Stimulated activated CD8-positive, alpha-beta memory T cell treated with anti-CD3 and anti-CD28 coated beads, Interleukin-7, amount 100 ng/mL, for 4 hours (primary cell): ENCODE measurements at regions not wholly inside any gene's neighbourhood (a gene's known extent, or its start where the extent isn't known, plus 50 kb on each side); places are given as distances from the start of the nearest gene placed in this dataset.

Experiments
- DNase-seq, 2 donors: peaks; one replicate each; pipeline ENCODE4 v3.0.0-alpha.2; 2020; ENCODE audit warnings: low read depth in 2 of 2

DNA sequence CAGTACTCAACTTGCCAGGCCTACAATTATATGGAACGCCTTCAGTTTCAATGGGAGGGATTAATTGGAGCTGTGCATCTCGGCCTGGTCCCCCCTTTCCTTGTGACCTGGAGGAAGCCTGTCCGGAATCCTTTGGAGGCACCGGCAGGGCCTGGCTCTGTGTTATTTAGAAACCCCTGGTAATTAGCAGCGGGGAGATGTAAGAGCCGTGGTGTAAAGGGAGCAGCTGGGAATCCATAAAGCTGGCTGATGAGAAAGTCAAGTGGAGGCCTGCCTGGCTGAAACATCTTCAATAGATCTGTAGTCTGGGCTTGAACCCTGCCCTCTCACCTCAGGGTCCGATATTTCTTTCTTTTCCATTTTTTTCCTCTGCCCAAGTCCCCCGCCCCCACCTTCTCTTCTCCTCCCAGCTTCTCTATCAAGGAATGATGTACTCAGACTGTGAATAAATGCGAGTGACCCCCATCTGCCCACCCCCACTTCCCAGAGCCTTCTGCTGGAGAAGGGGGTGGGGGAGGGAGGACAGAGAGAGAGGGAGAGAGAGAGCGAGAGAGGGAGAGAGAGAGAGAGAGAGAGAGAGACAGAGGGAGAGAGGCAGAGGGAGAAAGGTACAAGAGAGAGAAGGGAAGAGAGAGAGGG, 495.5 kb upstream of the ZFHX3 start:
- DNase-seq: no peak

- DNase-seq: no peak
Measured at GRCh38 chr16:73542885-73543284, 495.0 kb upstream of the ZFHX3 start.

- DNase-seq: no peak
Measured at GRCh38 chr16:73537921-73538320, 490.0 kb upstream of the ZFHX3 start.

DNA sequence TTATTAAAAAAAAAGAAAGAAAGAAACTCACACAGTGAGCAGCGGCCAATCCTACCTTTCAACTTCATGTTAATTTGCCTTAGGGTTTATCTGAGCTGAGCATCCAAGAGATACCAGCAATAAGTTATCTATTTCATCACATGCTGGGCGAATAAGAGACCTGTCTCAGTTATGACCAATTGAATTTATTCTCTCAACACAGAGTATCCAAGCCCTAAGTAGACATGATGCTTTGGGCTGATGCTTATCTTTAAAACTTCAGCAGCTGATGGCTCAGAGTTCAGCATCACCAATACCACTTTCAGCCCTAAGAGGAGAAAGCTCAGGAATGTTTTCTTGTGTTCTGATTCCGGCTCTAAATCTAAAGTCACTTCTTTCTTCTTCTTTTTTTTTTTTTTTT, 489.0 kb upstream of the ZFHX3 start:
- DNase-seq: no peak

- DNase-seq: no peak
Measured at GRCh38 chr16:73531021-73531420, 483.1 kb upstream of the ZFHX3 start.

GRCh38 chr16:73530529-73530928, 482.6 kb upstream of the ZFHX3 start:
- no peak for DNase-seq

- DNase-seq: no peak
Measured at GRCh38 chr16:73529303-73530012, 481.5 kb upstream of the ZFHX3 start.

GRCh38 chr16:73527187-73527586, 479.3 kb upstream of the ZFHX3 start:
- no peak for DNase-seq

DNA sequence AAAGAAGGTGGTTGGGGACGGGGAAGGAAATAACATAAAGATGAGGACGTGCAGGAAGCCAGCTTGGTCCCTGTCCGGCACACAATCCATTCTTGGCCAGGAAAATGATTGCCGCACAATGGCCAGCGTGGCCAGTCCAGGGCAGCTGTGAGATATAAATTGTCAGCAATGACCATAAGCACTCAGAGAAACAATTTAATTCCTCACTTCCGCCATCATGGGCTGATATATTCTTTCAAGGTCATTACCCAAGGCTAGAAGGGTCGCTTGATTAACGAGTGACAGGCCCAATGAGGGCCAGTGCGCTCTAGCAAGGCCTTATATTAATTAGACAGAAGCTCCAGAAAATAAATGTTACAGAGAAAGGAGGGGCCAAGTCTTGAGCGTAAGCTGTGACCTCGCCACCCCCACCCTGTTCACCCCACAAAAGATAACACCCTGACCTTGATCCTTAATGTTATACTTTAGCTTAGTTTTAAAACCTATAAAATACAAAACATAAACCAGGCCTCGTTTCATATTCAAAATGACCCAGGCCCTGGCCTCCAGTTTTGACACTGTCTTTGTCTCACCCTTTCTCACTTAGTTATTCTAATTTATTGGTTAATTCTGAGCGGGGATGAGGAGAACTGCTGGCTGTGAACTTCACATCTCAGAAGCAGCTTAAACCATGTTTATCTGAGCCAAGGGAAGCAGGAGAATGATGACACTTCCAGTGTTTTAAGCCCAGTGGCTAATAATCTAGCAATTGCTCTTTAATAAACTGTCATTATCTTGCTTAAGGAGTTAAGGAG, 478.3 kb upstream of the ZFHX3 start:
- no peak for DNase-seq

- DNase-seq: no peak
Measured at GRCh38 chr16:73523209-73523608, 475.3 kb upstream of the ZFHX3 start.

DNA sequence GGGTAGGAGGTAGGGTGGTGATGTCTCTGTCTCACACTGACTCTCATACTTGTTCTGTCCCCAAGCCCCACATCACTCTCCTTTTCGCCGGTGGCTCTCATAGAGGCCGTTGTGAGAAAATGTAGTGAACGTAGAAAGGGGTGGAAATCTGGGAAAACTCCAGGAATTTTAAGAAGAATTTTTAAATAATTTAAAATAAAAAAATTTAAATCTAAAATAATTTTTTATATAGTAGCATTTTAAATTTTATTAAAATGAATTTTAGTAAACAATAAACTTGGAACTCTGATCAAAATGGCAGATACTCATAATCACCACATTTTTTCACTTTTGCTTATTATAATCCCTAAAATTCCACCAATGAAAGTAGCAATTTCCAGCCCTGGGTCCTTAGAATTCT, 473.6 kb upstream of the ZFHX3 start:
- DNase-seq: no peak

GRCh38 chr16:73515616-73516015, 467.7 kb upstream of the ZFHX3 start:
- no peak for DNase-seq

GRCh38 chr16:73510852-73511251, 462.9 kb upstream of the ZFHX3 start:
- DNase-seq: no peak

GRCh38 chr16:73506568-73507056, 458.7 kb upstream of the ZFHX3 start:
- DNase-seq: no peak

DNA sequence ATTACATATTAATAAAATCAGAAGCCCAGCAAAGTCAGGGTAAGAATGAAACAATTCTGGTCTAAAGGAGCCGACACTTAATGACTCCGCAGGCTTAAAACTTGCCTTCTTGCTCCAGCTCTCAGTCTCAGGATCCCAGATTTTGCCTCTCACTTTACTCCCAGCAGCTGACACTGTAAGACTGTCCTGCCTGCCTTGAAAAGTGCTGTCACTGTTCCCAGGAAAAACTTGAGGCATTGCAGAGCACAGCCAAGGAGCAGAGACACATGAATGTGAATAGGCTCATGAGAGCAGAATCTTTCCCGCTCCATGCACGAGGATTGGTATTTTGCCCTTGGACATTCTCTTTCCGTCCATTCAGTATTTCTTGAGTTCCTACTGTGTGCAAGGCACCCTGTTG, 457.6 kb upstream of the ZFHX3 start:
- no peak for DNase-seq

- DNase-seq: no peak
Measured at GRCh38 chr16:73504591-73505575, 457.0 kb upstream of the ZFHX3 start.

- DNase-seq: no peak
Measured at GRCh38 chr16:73503093-73503492, 455.2 kb upstream of the ZFHX3 start.

DNA sequence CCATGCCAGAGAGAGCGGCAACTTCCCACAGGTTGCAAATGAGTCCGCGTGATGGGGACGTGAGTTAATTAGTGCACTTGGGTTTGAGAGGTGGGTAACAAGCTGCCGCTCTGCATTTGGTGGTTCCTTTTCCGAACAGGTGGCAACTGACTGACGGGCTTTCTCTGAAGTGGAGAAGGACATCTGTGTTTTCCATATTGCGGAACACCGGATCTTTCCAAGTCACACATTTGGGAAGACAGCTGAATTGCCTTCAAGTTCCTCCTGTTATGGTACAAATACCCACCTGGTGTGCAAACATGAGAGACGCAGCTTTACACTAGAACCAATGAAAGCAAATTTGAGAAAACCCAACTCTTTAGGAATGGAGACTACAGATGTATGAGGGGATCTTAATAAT, 451.3 kb upstream of the ZFHX3 start:
- DNase-seq: no peak

DNA sequence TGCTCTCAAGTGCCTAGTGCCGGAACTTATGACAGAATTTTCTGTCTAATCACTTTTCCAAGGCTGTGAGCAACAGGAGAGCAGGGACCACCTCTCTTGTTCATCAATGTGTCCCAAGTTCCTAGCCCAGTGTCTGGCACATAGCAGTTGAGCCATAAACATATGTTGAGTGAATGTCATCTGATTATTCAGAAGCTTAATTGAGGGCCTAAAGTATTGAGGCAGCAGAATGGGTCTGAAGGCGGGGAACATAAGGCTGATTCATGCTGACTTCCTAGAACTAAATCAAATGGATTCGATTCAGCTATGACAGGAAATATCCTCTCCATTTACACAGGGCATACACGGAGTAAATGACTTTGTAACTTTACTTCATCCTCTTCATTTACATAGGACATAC, 438.0 kb upstream of the ZFHX3 start:
- no peak for DNase-seq

GRCh38 chr16:73483934-73484711, 436.2 kb upstream of the ZFHX3 start:
- no peak for DNase-seq
